MCF 10A (cell line): ENCODE measurements at regions not wholly inside any gene's neighbourhood (a gene's known extent, or its start where the extent isn't known, plus 50 kb on each side); places are given as distances from the start of the nearest gene placed in this dataset.

Experiments
- BruUV-seq: library from RNA; stranded (reverse); fragments of 400-500 nt; replicated peaks from 2 replicates; lab custom pipeline; 2021; lab: Mats Ljungman, UMichigan
- CTCF ChIA-PET: fragments of 300-600 bp; sonication (Branson Sonifier 250); formaldehyde crosslinking; extraction: SDS; loops from one replicate; lab custom pipeline; 2021; ENCODE audit warnings: antibody characterized with exemption, inconsistent platforms; lab: Yijun Ruan, JAX
- POLR2A ChIA-PET: fragments of 300-600, 350-650 bp; sonication (Branson Sonifier 250); formaldehyde crosslinking; extraction: SDS; loops from one replicate; lab custom pipeline; 2020; ENCODE audit warnings: antibody characterized with exemption, inconsistent platforms; lab: Yijun Ruan, JAX
- DNase-seq: peaks from one replicate; pipeline ENCODE4 v3.0.0-alpha.2; 2018; ENCODE audit not compliant: unreplicated experiment
- H3K27ac Mint-ChIP-seq: one replicate; pipeline ENCODE4 v1.8.0; 2022; ENCODE audit warnings: mild to moderate bottlenecking, low read depth, mixed read lengths; ENCODE audit not compliant: unreplicated experiment
- H3K27me3 Mint-ChIP-seq: one replicate; pipeline ENCODE4 v1.8.0; 2022; ENCODE audit warnings: mixed read lengths; ENCODE audit not compliant: insufficient read depth, unreplicated experiment
- H3K36me3 Mint-ChIP-seq: one replicate; pipeline ENCODE4 v1.8.0; 2022; ENCODE audit warnings: mild to moderate bottlenecking, moderate library complexity, mixed read lengths; ENCODE audit not compliant: insufficient read depth, unreplicated experiment
- H3K4me1 Mint-ChIP-seq: one replicate; pipeline ENCODE4 v1.8.0; 2022; ENCODE audit warnings: mixed read lengths; ENCODE audit not compliant: insufficient read depth, unreplicated experiment
- H3K4me3 Mint-ChIP-seq: one replicate; pipeline ENCODE4 v1.8.0; 2022; ENCODE audit warnings: mild to moderate bottlenecking, moderate library complexity, mixed read lengths; ENCODE audit not compliant: unreplicated experiment
- H3K9me3 Mint-ChIP-seq: one replicate; pipeline ENCODE4 v1.8.0; 2022; ENCODE audit warnings: mixed read lengths; ENCODE audit not compliant: unreplicated experiment
- intact Hi-C: fragments of 100-400 bp; cut with micrococcal nuclease; formaldehyde crosslinking; loops from 2 replicates; pipeline ENCODE4 v1.14.1; 2022
- TF ChIP-seq, protein P1 (sequence below): fragments of 200-600 bp; IDR thresholded peaks from one replicate; pipeline ENCODE4 v1.8.0; 2022; ENCODE audit warnings: antibody characterized with exemption, mild to moderate bottlenecking; ENCODE audit not compliant: unreplicated experiment

- no TSS peak for BruUV-seq
- Mint-ChIP-seq H3K27me3 (no peaks in the 10 kb centered on the region), H3K9me3 (no peaks in the 10 kb centered on the region), H3K36me3 (no peaks in the 10 kb centered on the region), H3K4me1 (peaks cover 8% of the 10 kb centered on the region), H3K27ac (no peak overlapping the region), H3K4me3 (no peak overlapping the region)
- intact Hi-C loops: loop anchor here (10.0 kb wide), 1 partner anchor 122 kb away; the partner anchor contains the start of genes ACP1 and SH3YL1
- ChIA-PET POLR2A (interaction anchor here (0.6 kb wide), 1 partner anchor 82 kb away, joined by 3 read pairs; no protein-coding TSS in a partner anchor), CTCF (no interaction called here)
- TF ChIP-seq, protein P1, sequence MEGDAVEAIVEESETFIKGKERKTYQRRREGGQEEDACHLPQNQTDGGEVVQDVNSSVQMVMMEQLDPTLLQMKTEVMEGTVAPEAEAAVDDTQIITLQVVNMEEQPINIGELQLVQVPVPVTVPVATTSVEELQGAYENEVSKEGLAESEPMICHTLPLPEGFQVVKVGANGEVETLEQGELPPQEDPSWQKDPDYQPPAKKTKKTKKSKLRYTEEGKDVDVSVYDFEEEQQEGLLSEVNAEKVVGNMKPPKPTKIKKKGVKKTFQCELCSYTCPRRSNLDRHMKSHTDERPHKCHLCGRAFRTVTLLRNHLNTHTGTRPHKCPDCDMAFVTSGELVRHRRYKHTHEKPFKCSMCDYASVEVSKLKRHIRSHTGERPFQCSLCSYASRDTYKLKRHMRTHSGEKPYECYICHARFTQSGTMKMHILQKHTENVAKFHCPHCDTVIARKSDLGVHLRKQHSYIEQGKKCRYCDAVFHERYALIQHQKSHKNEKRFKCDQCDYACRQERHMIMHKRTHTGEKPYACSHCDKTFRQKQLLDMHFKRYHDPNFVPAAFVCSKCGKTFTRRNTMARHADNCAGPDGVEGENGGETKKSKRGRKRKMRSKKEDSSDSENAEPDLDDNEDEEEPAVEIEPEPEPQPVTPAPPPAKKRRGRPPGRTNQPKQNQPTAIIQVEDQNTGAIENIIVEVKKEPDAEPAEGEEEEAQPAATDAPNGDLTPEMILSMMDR: no peak
- DNase-seq: no peak
Observed at GRCh38 chr2:386406-387103, 98.7 kb upstream of the ALKAL2 start.

- peak overlapping the region; percentile 16 for H3K27ac Mint-ChIP-seq
- DNase-seq: no peak
- no TSS peak for BruUV-seq
- H3K27me3 Mint-ChIP-seq: no peaks in the 10 kb centered on the region
- ChIA-PET CTCF (no interaction called here), POLR2A (no interaction called here)
- TF ChIP-seq, protein P1: no peak
- H3K4me3 Mint-ChIP-seq: no peak overlapping the region
- peaks cover 8% of the 10 kb centered on the region for H3K4me1 Mint-ChIP-seq
- intact Hi-C loops: loop anchor here (10.0 kb wide), 1 partner anchor 121 kb away; the partner anchor contains the start of genes ACP1 and SH3YL1
- H3K36me3 Mint-ChIP-seq: no peaks in the 10 kb centered on the region
- no peaks in the 10 kb centered on the region for H3K9me3 Mint-ChIP-seq
Observed at GRCh38 chr2:385785-386184, 97.9 kb upstream of the ALKAL2 start.

GRCh38 chr2:385061-385460 lies 97.2 kb upstream of the ALKAL2 start:
- CTCF ChIA-PET: interaction anchor here (0.6 kb wide), 3 partner anchors 138 to 1167 kb away, joined by 3 read pairs; no protein-coding TSS in a partner anchor
- no peak overlapping the region for H3K27ac Mint-ChIP-seq
- BruUV-seq: no TSS peak
- no peaks in the 10 kb centered on the region for H3K36me3 Mint-ChIP-seq
- no peak overlapping the region for H3K4me3 Mint-ChIP-seq
- H3K9me3 Mint-ChIP-seq: no peaks in the 10 kb centered on the region
- TF ChIP-seq, protein P1: no peak
- H3K27me3 Mint-ChIP-seq: no peaks in the 10 kb centered on the region
- POLR2A ChIA-PET: no interaction called here
- peaks cover 8% of the 10 kb centered on the region for H3K4me1 Mint-ChIP-seq
- DNase-seq: no peak
- intact Hi-C loops: loop anchor here (10.0 kb wide), 1 partner anchor 120 kb away; the partner anchor contains the start of genes ACP1 and SH3YL1

GRCh38 chr2:383888-384287 lies 96.0 kb upstream of the ALKAL2 start:
- POLR2A ChIA-PET: interaction anchor here (0.6 kb wide), 1 partner anchor 207 kb away, joined by 3 read pairs; no protein-coding TSS in a partner anchor
- Mint-ChIP-seq H3K27me3 (no peaks in the 10 kb centered on the region), H3K27ac (no peak overlapping the region), H3K4me3 (no peak overlapping the region), H3K36me3 (no peaks in the 10 kb centered on the region), H3K4me1 (peaks cover 8% of the 10 kb centered on the region), H3K9me3 (no peaks in the 10 kb centered on the region)
- CTCF ChIA-PET: no interaction called here
- TF ChIP-seq, protein P1: no peak
- intact Hi-C loops: loop anchor here (10.0 kb wide), 1 partner anchor 119 kb away; the partner anchor contains the start of genes ACP1 and SH3YL1
- peak; percentile 49 for DNase-seq
- no TSS peak for BruUV-seq
